GM19463 (cell line): ENCODE measurements at regions not wholly inside any gene's neighbourhood (a gene's known extent, or its start where the extent isn't known, plus 50 kb on each side); places are given as distances from the start of the nearest gene placed in this dataset.

Experiments used
- ATAC-seq: cut with Tn5 transposase; IDR thresholded peaks from one replicate; pipeline ENCODE4 v1.9.1; 2021; ENCODE audit warnings: mild to moderate bottlenecking, moderate library complexity; ENCODE audit not compliant: unreplicated experiment

- ATAC-seq = no peak
Observed at GRCh38 chr2:125041846-125042245, 1016.8 kb downstream of the CNTNAP5 start.

GRCh38 chr2:125042727-125043126, 1017.6 kb downstream of the CNTNAP5 start:
- no peak for ATAC-seq

- no peak for ATAC-seq
Observed at GRCh38 chr2:125070726-125071505, 1045.8 kb downstream of the CNTNAP5 start.

- no peak for ATAC-seq
Observed at GRCh38 chr2:125073440-125073839, 1048.4 kb downstream of the CNTNAP5 start.

GRCh38 chr2:125085904-125086303, 1060.8 kb downstream of the CNTNAP5 start:
- ATAC-seq = no peak

- ATAC-seq = no peak
Observed at GRCh38 chr2:125086313-125087184, 1061.5 kb downstream of the CNTNAP5 start.

GRCh38 chr2:125092276-125093009, 1067.4 kb downstream of the CNTNAP5 start:
- no peak for ATAC-seq

GRCh38 chr2:125095826-125096225, 1070.7 kb downstream of the CNTNAP5 start:
- ATAC-seq = no peak

GRCh38 chr2:125106710-125107109, 1081.6 kb downstream of the CNTNAP5 start:
- no peak for ATAC-seq

- no peak for ATAC-seq
Observed at GRCh38 chr2:125107446-125107845, 1082.4 kb downstream of the CNTNAP5 start.

- ATAC-seq = no peak
Observed at GRCh38 chr2:125108251-125108650, 1083.2 kb downstream of the CNTNAP5 start.

GRCh38 chr2:125125902-125126301, 1100.8 kb downstream of the CNTNAP5 start:
- no peak for ATAC-seq

- ATAC-seq = no peak
Observed at GRCh38 chr2:125160947-125161346, 1135.9 kb downstream of the CNTNAP5 start.

GRCh38 chr2:125167152-125167551, 1142.1 kb downstream of the CNTNAP5 start:
- ATAC-seq = no peak

GRCh38 chr2:125167820-125168219, 1142.7 kb downstream of the CNTNAP5 start:
- ATAC-seq = no peak

GRCh38 chr2:125168442-125168841, 1143.4 kb downstream of the CNTNAP5 start:
- no peak for ATAC-seq

GRCh38 chr2:125169022-125169763, 1144.1 kb downstream of the CNTNAP5 start:
- ATAC-seq = no peak

- ATAC-seq = no peak
Observed at GRCh38 chr2:125169764-125170146, 1144.7 kb downstream of the CNTNAP5 start.

GRCh38 chr2:125172181-125172580, 1147.1 kb downstream of the CNTNAP5 start:
- no peak for ATAC-seq

- ATAC-seq = no peak
Observed at GRCh38 chr2:125175415-125175814, 1150.3 kb downstream of the CNTNAP5 start.
